ENCODE measurements at regions not wholly inside any gene's neighbourhood (a gene's known extent, or its start where the extent isn't known, plus 50 kb on each side); places are given as distances from the start of the nearest gene placed in this dataset.

DNA sequence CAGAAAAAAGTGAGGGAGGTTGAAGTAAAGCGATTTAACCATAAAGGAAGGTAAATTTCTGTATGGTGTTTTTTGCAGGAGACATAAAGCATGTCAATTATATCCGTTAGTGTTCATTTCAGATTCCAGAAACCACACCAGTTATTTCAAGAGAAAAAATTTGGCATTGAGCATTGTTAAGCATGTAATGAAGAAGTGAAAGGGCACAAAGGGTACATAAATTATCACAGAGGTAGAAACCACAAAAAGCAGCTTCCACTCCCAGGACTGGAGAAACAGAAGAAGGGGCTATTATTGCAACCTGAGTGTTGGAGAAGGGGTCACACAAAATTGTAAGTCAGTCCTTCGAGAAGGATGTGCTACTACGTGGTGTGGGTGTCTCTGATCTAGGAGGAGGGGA lies 72.2 kb upstream of the DACH1 start:
- TF ChIP-seq CTCF (IDR thresholded peaks at IDR 0.05): no peak
- no peak for TF ChIP-seq POLR2A (IDR thresholded peaks at IDR 0.05)
- TF ChIP-seq EP300 (IDR thresholded peaks at IDR 0.05): no peak

All from sigmoid colon (tissue), 4 donors.